HEK293 (cell line): ENCODE measurements at regions not wholly inside any gene's neighbourhood (a gene's known extent, or its start where the extent isn't known, plus 50 kb on each side); places are given as distances from the start of the nearest gene placed in this dataset.
"Not testable (repeated sequence)": the region's sequence is repeated elsewhere in the genome, so short reads cannot be mapped to it uniquely, and the experiment has no call there.

ENCODE experiments used
- CTCF ChIA-PET: fragments of 350-600 bp; formaldehyde crosslinking; extraction: SDS; loops from one replicate; lab custom pipeline; 2021; ENCODE audit warnings: antibody characterized with exemption; lab: Yijun Ruan, JAX
- POLR2A ChIA-PET: fragments of 300-600 bp; formaldehyde crosslinking; extraction: SDS; loops from one replicate; lab custom pipeline; 2020; ENCODE audit warnings: antibody characterized with exemption, inconsistent platforms; lab: Yijun Ruan, JAX
- H3K27ac ChIP-seq: fragments of 200-500 bp; sonication (Bioruptor generic); 2 replicates; pipeline ENCODE4 v1.5.1; 2014; ENCODE audit warnings: low read depth, low read length, control low read depth, inconsistent platforms; ENCODE audit errors: extremely low read depth
- H3K36me3 ChIP-seq, 2 experiments: fragments of 200-500 bp in 1 of 2; sonication (Bioruptor generic) in 1 of 2; 1 replicate in 1 of 2; 2 replicates in 1 of 2; pipeline ENCODE4 v1.5.1; 2014 to 2017; ENCODE audit warnings: inconsistent platforms in 2 of 2, low read length in 2 of 2; ENCODE audit not compliant: control insufficient read depth in 2 of 2, insufficient read depth in 1 of 2
- H3K4me1 ChIP-seq: fragments of 200-500 bp; sonication (Bioruptor generic); 2 replicates; pipeline ENCODE4 v1.5.1; 2014; ENCODE audit warnings: mild to moderate bottlenecking, low read length, inconsistent platforms; ENCODE audit not compliant: control insufficient read depth, insufficient read depth
- H3K4me3 ChIP-seq: 2 replicates; pipeline ENCODE4 v1.5.1; 2011; ENCODE audit warnings: low read depth, mild to moderate bottlenecking, control low read depth, low read length, moderate library complexity
- H3K9me3 ChIP-seq: fragments of 200-500 bp; sonication (Bioruptor generic); 2 replicates; pipeline ENCODE4 v1.5.1; 2014; ENCODE audit warnings: low read depth, low read length, inconsistent platforms; ENCODE audit not compliant: control insufficient read depth, insufficient read depth
- ELK4 ChIP-seq: IDR thresholded peaks from 2 replicates; pipeline ENCODE4 v1.6.1; 2011; ENCODE audit warnings: mild to moderate bottlenecking, low read depth, low read length, borderline replicate concordance
- GFI1B ChIP-seq: fragments of 450-650 bp; formaldehyde crosslinking; IDR thresholded peaks from 2 replicates; pipeline ENCODE4 v1.5.1; 2016; ENCODE audit warnings: missing biosample characterization, missing genetic modification characterization
- HOXC10 ChIP-seq: sonication (generic); formaldehyde crosslinking; IDR thresholded peaks from 2 replicates; pipeline ENCODE4 v1.8.1; 2023; ENCODE audit warnings: mild to moderate bottlenecking, missing genetic modification reagents
- PATZ1 ChIP-seq: fragments of 450-650 bp; formaldehyde crosslinking; IDR thresholded peaks from 2 replicates; pipeline ENCODE4 v1.5.1; 2016; ENCODE audit warnings: missing biosample characterization, missing genetic modification characterization
- WT1 ChIP-seq: fragments of 450-650 bp; formaldehyde crosslinking; IDR thresholded peaks from 2 replicates; pipeline ENCODE4 v1.5.1; 2016; ENCODE audit warnings: missing biosample characterization, missing genetic modification characterization
- ZBTB20 ChIP-seq: fragments of 450-650 bp; formaldehyde crosslinking; IDR thresholded peaks from 2 replicates; pipeline ENCODE4 v1.5.1; 2016; ENCODE audit warnings: missing biosample characterization, missing genetic modification characterization
- ZNF10 ChIP-seq: fragments of 450-650 bp; formaldehyde crosslinking; IDR thresholded peaks from 2 replicates; pipeline ENCODE4 v1.5.1; 2017; ENCODE audit warnings: missing biosample characterization, missing genetic modification characterization
- ZNF114 ChIP-seq: fragments of 450-650 bp; formaldehyde crosslinking; IDR thresholded peaks from 2 replicates; pipeline ENCODE4 v1.5.0; 2017; ENCODE audit warnings: missing biosample characterization, missing genetic modification characterization
- ZNF121 ChIP-seq: fragments of 450-650 bp; formaldehyde crosslinking; IDR thresholded peaks from 2 replicates; pipeline ENCODE4 v1.5.1; 2016; ENCODE audit warnings: missing biosample characterization, missing genetic modification characterization
- ZNF19 ChIP-seq: fragments of 450-650 bp; formaldehyde crosslinking; IDR thresholded peaks from 2 replicates; pipeline ENCODE4; 2016; ENCODE audit warnings: missing biosample characterization, missing genetic modification characterization, low read depth
- ZNF211 ChIP-seq: fragments of 450-650 bp; formaldehyde crosslinking; IDR thresholded peaks from 2 replicates; pipeline ENCODE4 v1.5.1; 2016; ENCODE audit warnings: low read depth, missing biosample characterization, missing genetic modification characterization
- ZNF354C ChIP-seq: fragments of 450-650 bp; formaldehyde crosslinking; IDR thresholded peaks from 2 replicates; pipeline ENCODE4 v1.5.1; 2016; ENCODE audit warnings: missing biosample characterization, missing genetic modification characterization, low read depth, borderline replicate concordance
- ZNF529 ChIP-seq: fragments of 450-650 bp; formaldehyde crosslinking; IDR thresholded peaks from 2 replicates; pipeline ENCODE4 v1.5.1; 2017; ENCODE audit warnings: missing genetic modification characterization, missing biosample characterization; ENCODE audit not compliant: insufficient replicate concordance
- ZNF544 ChIP-seq: fragments of 450-650 bp; formaldehyde crosslinking; IDR thresholded peaks from 2 replicates; pipeline ENCODE4 v1.5.0; 2017; ENCODE audit warnings: missing biosample characterization, missing genetic modification characterization
- ZNF629 ChIP-seq: fragments of 450-650 bp; formaldehyde crosslinking; IDR thresholded peaks from 2 replicates; pipeline ENCODE4 v1.5.1; 2017; ENCODE audit warnings: missing biosample characterization, missing genetic modification characterization
- ZNF654 ChIP-seq: fragments of 450-650 bp; formaldehyde crosslinking; IDR thresholded peaks from 2 replicates; pipeline ENCODE4 v1.5.1; 2016; ENCODE audit warnings: low read depth, missing biosample characterization, missing genetic modification characterization
- ZNF785 ChIP-seq: fragments of 450-650 bp; formaldehyde crosslinking; IDR thresholded peaks from 2 replicates; pipeline ENCODE4 v1.5.1; 2016; ENCODE audit warnings: missing biosample characterization, missing genetic modification characterization
- TF ChIP-seq, protein P1 (sequence below): fragments of 450-650 bp; formaldehyde crosslinking; IDR thresholded peaks from 2 replicates; pipeline ENCODE4 v1.5.1; 2016; ENCODE audit warnings: missing biosample characterization, missing genetic modification characterization, low read depth
- TF ChIP-seq, protein P2 (sequence below): fragments of 450-650 bp; formaldehyde crosslinking; IDR thresholded peaks from 2 replicates; pipeline ENCODE4 v1.5.1; 2016; ENCODE audit warnings: missing biosample characterization, missing genetic modification characterization, borderline replicate concordance

DNA sequence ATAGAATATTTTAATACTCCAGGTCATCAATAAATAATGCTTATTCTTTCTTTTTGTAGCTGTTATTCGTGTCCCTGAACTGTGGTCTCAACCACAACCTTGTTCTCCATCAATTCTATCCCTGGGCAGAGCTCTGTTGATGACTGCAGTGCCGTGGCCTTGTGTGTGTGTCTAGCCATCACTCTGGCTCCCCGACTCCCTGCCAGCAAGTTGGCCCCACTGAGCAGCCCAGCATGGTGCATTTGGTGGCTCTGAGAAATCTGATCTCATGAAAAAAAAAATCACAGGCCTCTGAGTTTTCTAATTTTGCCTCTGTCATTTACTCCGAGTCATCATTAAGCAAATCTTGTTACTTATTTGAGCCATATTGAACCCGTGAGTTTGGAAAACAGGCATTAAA is 164.7 kb downstream of the GOLGA6L6 start:
- Histone ChIP-seq H3K4me3 (no peak overlapping the region), H3K36me3 (no peaks in the 10 kb centered on the region), H3K4me1 (no peaks in the 10 kb centered on the region), H3K9me3 (no peaks in the 10 kb centered on the region), H3K27ac (no peak overlapping the region)
- TF ChIP-seq GFI1B (tag by site-specific recombination) (no peak), WT1 (tag by site-specific recombination) (no peak), ZNF354C (no peak), ZNF19 (tag by site-specific recombination) (no peak), ZNF10 (tag by site-specific recombination) (no peak), ZBTB20 (tag by site-specific recombination) (no peak), ZNF654 (tag by site-specific recombination) (no peak), HOXC10 (CRISPR knock-in tag) (no peak), ZNF211 (no peak), ZNF544 (no peak), ELK4 (no peak), ZNF529 (tag by site-specific recombination) (no peak), ZNF629 (tag by site-specific recombination) (no peak), ZNF121 (tag by site-specific recombination) (no peak), PATZ1 (tag by site-specific recombination) (no peak), ZNF785 (no peak), ZNF114 (tag by site-specific recombination) (no peak)
- TF ChIP-seq, protein P1, sequence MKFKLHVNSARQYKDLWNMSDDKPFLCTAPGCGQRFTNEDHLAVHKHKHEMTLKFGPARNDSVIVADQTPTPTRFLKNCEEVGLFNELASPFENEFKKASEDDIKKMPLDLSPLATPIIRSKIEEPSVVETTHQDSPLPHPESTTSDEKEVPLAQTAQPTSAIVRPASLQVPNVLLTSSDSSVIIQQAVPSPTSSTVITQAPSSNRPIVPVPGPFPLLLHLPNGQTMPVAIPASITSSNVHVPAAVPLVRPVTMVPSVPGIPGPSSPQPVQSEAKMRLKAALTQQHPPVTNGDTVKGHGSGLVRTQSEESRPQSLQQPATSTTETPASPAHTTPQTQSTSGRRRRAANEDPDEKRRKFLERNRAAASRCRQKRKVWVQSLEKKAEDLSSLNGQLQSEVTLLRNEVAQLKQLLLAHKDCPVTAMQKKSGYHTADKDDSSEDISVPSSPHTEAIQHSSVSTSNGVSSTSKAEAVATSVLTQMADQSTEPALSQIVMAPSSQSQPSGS (tag by site-specific recombination) = no peak
- TF ChIP-seq, protein P2, sequence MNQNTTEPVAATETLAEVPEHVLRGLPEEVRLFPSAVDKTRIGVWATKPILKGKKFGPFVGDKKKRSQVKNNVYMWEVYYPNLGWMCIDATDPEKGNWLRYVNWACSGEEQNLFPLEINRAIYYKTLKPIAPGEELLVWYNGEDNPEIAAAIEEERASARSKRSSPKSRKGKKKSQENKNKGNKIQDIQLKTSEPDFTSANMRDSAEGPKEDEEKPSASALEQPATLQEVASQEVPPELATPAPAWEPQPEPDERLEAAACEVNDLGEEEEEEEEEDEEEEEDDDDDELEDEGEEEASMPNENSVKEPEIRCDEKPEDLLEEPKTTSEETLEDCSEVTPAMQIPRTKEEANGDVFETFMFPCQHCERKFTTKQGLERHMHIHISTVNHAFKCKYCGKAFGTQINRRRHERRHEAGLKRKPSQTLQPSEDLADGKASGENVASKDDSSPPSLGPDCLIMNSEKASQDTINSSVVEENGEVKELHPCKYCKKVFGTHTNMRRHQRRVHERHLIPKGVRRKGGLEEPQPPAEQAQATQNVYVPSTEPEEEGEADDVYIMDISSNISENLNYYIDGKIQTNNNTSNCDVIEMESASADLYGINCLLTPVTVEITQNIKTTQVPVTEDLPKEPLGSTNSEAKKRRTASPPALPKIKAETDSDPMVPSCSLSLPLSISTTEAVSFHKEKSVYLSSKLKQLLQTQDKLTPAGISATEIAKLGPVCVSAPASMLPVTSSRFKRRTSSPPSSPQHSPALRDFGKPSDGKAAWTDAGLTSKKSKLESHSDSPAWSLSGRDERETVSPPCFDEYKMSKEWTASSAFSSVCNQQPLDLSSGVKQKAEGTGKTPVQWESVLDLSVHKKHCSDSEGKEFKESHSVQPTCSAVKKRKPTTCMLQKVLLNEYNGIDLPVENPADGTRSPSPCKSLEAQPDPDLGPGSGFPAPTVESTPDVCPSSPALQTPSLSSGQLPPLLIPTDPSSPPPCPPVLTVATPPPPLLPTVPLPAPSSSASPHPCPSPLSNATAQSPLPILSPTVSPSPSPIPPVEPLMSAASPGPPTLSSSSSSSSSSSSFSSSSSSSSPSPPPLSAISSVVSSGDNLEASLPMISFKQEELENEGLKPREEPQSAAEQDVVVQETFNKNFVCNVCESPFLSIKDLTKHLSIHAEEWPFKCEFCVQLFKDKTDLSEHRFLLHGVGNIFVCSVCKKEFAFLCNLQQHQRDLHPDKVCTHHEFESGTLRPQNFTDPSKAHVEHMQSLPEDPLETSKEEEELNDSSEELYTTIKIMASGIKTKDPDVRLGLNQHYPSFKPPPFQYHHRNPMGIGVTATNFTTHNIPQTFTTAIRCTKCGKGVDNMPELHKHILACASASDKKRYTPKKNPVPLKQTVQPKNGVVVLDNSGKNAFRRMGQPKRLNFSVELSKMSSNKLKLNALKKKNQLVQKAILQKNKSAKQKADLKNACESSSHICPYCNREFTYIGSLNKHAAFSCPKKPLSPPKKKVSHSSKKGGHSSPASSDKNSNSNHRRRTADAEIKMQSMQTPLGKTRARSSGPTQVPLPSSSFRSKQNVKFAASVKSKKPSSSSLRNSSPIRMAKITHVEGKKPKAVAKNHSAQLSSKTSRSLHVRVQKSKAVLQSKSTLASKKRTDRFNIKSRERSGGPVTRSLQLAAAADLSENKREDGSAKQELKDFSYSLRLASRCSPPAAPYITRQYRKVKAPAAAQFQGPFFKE (tag by site-specific recombination) = no peak
- CTCF ChIA-PET = no interaction called here
- POLR2A ChIA-PET = no interaction called here

DNA sequence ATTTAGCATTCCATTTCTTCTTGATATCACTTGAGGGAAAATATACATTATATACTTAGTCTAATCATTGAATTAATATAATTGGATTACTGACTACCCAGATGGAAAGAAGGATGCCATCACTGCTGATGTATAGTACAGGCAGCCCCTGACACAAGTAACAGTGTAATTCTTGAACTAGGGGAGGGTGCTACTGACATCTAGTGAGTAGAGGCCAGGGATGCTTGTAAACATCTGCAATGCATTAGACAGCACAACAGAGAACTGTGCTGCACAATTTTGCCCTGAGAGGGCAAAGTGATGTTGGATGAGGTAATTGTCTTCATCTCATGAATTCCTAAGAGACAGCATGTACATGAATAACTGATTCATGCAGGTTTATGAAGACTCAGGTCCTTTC is 169.2 kb downstream of the GOLGA6L6 start:
- H3K9me3 ChIP-seq, H3K36me3 ChIP-seq, H3K4me3 ChIP-seq, H3K27ac ChIP-seq, H3K4me1 ChIP-seq, POLR2A ChIA-PET: not testable (repeated sequence)
- CTCF ChIA-PET = interaction anchor here (1.8 kb wide), 1 partner anchor 11 kb away, joined by 6 read pairs; no protein-coding TSS in a partner anchor
